ENCODE measurements at regions not wholly inside any gene's neighbourhood (a gene's known extent, or its start where the extent isn't known, plus 50 kb on each side); places are given as distances from the start of the nearest gene placed in this dataset.

DNA sequence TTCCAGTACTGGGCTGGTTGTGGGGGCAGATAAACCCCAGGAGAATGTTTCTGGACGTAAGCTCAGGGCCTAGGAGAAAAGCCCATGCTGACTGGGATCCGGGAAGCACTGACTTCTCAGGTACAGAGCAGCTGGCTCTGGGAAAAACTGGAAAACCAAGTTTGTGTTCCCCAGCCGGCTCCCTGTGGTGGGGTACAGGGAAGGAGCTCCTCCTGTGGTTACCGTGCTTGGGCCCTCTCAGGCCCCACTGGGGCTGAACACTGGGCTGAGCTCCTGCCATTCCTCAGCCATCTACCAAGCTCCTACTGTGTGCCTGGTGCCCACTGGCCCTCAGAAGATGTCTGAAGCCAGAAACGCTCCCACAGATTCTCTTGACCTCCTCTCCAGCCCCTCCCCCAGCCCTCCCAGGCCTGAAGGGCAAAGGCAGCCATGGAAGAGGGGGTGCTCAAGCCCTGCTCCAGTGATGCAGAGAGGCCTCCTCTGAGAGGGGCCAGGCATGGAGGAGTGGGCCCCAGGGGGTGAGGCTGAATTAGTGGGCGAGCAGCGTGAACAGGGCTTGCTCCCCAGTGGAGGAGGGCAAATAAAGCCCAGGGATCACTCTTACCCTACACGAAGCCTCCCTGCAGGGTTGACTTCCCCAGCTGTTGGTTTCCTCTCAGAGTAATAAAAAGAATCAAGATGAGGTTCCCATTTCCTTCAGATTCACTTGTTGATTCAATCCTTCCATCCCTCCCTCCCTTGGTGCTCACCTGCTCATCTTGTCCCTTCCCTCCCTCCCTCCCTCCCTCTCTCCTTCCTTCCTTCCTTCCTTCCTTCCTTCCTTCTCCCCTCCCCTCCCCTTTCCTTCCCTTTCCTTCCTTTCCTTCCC lies 100.0 kb downstream of the VEGFA start:
- Mint-ChIP-seq H3K4me1 (peaks cover 23% of the 10 kb centered on the region), H3K4me3 (no peak overlapping the region), H3K36me3 (no peaks in the 10 kb centered on the region), H3K27me3 (ENCODE audit: low read depth) (peaks cover 16% of the 10 kb centered on the region), H3K9me3 (no peaks in the 10 kb centered on the region), H3K27ac (no peak overlapping the region)
- TF ChIP-seq, protein P1, sequence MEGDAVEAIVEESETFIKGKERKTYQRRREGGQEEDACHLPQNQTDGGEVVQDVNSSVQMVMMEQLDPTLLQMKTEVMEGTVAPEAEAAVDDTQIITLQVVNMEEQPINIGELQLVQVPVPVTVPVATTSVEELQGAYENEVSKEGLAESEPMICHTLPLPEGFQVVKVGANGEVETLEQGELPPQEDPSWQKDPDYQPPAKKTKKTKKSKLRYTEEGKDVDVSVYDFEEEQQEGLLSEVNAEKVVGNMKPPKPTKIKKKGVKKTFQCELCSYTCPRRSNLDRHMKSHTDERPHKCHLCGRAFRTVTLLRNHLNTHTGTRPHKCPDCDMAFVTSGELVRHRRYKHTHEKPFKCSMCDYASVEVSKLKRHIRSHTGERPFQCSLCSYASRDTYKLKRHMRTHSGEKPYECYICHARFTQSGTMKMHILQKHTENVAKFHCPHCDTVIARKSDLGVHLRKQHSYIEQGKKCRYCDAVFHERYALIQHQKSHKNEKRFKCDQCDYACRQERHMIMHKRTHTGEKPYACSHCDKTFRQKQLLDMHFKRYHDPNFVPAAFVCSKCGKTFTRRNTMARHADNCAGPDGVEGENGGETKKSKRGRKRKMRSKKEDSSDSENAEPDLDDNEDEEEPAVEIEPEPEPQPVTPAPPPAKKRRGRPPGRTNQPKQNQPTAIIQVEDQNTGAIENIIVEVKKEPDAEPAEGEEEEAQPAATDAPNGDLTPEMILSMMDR (IDR thresholded peaks at IDR 0.05; ENCODE audit: unreplicated experiment), result no peak
- no peak for DNase-seq (ENCODE audit: low spot score in 2 of 2, unreplicated experiment in 2 of 2)

DNA sequence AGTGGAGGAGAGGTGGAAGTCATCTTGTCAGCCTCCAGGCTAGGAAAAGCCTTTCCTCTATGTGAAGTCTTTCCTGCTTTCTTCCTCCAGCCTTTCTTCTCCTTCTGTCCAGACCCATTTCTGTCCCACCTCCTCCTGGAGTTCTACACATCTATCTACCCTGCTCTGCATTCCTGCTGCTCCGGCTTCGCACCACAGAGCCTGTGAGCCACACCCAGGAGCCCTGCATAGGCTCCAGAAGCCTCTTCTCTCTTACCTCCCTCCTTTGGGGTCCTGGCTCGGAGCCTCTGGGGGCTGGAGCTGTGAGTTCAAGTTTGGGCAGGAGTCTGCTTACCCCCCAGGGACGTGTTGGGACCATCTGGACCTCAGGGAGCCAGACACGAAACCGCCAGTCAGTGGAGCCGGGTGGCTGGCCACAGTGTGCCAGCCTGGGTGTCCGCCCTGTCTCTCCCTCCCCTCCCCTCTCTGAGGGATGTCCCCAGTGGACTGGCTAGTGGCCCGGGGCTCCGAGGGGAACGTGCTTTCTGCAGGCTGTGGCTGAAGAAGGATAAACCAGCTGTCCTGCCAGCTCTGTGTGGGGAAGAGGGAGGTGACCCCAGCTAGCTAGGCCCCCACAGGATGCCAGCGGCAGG lies 99.2 kb downstream of the VEGFA start:
- peaks cover 23% of the 10 kb centered on the region for H3K27me3 Mint-ChIP-seq (ENCODE audit: low read depth)
- TF ChIP-seq, protein P1 (IDR thresholded peaks at IDR 0.05; ENCODE audit: unreplicated experiment), result no peak
- no peak for DNase-seq (ENCODE audit: low spot score in 2 of 2, unreplicated experiment in 2 of 2)
- H3K9me3 Mint-ChIP-seq, result no peaks in the 10 kb centered on the region
- H3K4me3 Mint-ChIP-seq, result no peak overlapping the region
- no peak overlapping the region for H3K27ac Mint-ChIP-seq
- H3K4me1 Mint-ChIP-seq, result peaks cover 23% of the 10 kb centered on the region
- H3K36me3 Mint-ChIP-seq, result no peaks in the 10 kb centered on the region

DNA sequence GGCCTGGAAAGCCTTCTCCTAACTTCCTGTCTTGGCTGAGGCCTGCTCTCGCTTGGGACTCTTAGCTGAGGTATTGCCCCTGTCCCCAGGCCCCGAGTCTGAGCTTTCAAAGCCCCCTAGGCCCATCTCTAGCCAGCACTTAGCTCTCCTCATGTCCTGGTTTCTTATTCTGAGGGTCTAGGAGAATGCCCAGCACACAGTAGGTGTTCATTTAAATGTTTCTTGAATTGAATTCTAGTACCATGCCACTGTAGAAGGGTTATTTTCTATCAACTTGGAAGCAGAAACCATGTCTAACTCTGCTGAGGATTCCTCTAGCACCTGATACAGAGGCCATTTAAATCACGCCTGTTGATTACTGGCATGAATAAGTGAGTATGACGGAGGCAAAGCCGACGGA lies 98.5 kb downstream of the VEGFA start:
- peaks cover 28% of the 10 kb centered on the region for H3K27me3 Mint-ChIP-seq (ENCODE audit: low read depth)
- no peak overlapping the region for H3K4me3 Mint-ChIP-seq
- H3K27ac Mint-ChIP-seq, result no peak overlapping the region
- no peaks in the 10 kb centered on the region for H3K9me3 Mint-ChIP-seq
- TF ChIP-seq, protein P1 (IDR thresholded peaks at IDR 0.05; ENCODE audit: unreplicated experiment), result no peak
- no peak for DNase-seq (ENCODE audit: low spot score in 2 of 2, unreplicated experiment in 2 of 2)
- peaks cover 23% of the 10 kb centered on the region for H3K4me1 Mint-ChIP-seq
- H3K36me3 Mint-ChIP-seq, result no peaks in the 10 kb centered on the region

DNA sequence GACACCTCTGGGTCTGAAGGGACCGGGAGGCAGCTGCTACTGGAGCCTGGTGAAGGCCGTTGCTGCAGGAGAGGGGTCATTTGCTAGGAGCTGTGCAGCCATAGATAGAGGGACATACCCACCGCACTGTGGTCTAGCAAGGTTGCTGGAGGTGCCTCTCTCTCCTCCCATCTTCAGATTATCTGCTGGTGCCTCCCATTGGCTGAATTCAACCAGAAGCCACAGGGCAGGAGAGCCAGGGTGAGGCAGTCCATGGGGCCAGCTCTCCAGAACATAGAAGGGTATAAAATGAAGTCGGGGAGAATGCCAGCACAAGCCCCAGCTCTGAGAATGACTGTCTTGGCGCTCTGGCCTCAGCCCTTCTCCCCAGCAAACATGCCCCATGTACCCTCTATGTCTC lies 98.0 kb downstream of the VEGFA start:
- no peak for DNase-seq (ENCODE audit: low spot score in 2 of 2, unreplicated experiment in 2 of 2)
- H3K9me3 Mint-ChIP-seq, result no peaks in the 10 kb centered on the region
- no peaks in the 10 kb centered on the region for H3K36me3 Mint-ChIP-seq
- H3K27ac Mint-ChIP-seq, result no peak overlapping the region
- peaks cover 23% of the 10 kb centered on the region for H3K4me1 Mint-ChIP-seq
- peaks cover 33% of the 10 kb centered on the region for H3K27me3 Mint-ChIP-seq (ENCODE audit: low read depth)
- H3K4me3 Mint-ChIP-seq, result no peak overlapping the region
- TF ChIP-seq, protein P1 (IDR thresholded peaks at IDR 0.05; ENCODE audit: unreplicated experiment), result no peak

DNA sequence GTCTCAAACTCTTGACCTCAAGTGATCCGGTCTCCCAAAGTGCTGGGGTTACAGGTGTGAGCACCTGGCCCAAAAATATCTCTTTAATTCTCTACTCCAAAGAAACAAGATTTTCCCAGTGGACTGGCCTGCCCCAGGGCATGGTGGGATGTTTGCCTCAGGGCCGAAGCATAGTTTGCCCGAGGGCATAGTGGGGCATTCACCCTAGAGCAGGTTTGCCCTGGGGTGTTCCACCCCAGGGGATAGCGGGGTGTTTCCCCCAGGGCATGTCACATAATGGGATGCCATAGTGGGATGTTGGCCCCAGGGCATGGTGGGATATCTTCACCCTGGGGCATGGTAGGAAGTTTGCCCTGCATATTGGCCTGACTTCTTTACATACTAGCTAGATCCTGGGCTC lies 97.2 kb downstream of the VEGFA start:
- Mint-ChIP-seq H3K4me1 (peaks cover 23% of the 10 kb centered on the region), H3K36me3 (no peaks in the 10 kb centered on the region), H3K9me3 (no peaks in the 10 kb centered on the region), H3K4me3 (no peak overlapping the region), H3K27ac (no peak overlapping the region), H3K27me3 (ENCODE audit: low read depth) (peaks cover 33% of the 10 kb centered on the region)
- DNase-seq (ENCODE audit: low spot score in 2 of 2, unreplicated experiment in 2 of 2), result no peak
- TF ChIP-seq, protein P1 (IDR thresholded peaks at IDR 0.05; ENCODE audit: unreplicated experiment), result no peak
